ENCODE measurements at regions not wholly inside any gene's neighbourhood (a gene's known extent, or its start where the extent isn't known, plus 50 kb on each side); places are given as distances from the start of the nearest gene placed in this dataset.

- no peak for DNase-seq
These were observed 367.1 kb downstream of the ZEB2 start for GRCh38 chr2:144152817-144153271.

DNA sequence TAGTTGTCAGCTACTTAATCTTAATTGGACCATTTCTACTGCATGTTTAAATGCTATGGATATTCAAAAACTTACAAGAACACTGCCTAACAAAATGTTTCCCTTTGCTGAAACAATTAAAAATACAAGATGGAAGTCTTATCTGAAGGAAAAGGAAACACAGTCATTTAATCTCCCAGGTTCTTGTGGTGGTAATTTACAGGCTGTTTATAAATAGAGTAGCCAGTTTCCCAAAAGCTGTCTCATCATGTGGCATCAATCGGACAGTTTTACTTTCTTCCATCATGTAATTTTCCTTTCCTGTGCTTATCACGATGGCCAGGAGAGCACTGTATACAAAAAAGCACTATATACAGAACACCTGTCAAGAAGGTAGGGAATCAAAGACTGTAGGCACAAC, 368.1 kb downstream of the ZEB2 start:
- DNase-seq, result no peak

- DNase-seq, result no peak
These were observed 368.5 kb downstream of the ZEB2 start for GRCh38 chr2:144151405-144151804.

GRCh38 chr2:144147356-144147755, 372.6 kb downstream of the ZEB2 start:
- no peak for DNase-seq

- peak in 2 of 3 experiments; percentile 5 to 68 for DNase-seq
These were observed 373.0 kb downstream of the ZEB2 start for GRCh38 chr2:144146876-144147275.

DNA sequence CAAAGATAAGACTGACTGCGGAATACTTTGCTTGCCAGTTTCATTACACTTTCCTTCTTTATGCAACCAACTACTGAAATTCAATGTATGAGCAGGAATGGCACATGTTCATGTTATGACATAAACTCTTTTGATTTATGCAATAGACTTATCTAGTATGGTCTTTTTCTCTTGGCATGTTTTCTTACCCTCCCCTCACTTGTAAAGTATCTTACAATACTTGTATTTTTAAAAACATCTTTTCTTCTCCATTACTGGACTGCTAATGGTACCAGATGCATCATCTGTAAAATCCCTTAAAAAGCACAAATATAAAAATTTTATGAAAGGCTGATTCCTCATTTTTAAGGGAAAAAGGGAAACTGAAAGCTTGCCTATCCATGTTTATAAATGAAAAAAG, 373.8 kb downstream of the ZEB2 start:
- no peak for DNase-seq

GRCh38 chr2:144143294-144144151, 376.4 kb downstream of the ZEB2 start:
- no peak for DNase-seq

GRCh38 chr2:144140891-144141290, 379.0 kb downstream of the ZEB2 start:
- no peak for DNase-seq

- no peak for DNase-seq
These were observed 382.1 kb downstream of the ZEB2 start for GRCh38 chr2:144137705-144138428.

GRCh38 chr2:144137272-144137671, 382.6 kb downstream of the ZEB2 start:
- DNase-seq, result no peak

GRCh38 chr2:144136297-144137010, 383.5 kb downstream of the ZEB2 start:
- DNase-seq, result no peak

GRCh38 chr2:144133936-144134665, 385.8 kb downstream of the ZEB2 start:
- DNase-seq, result no peak

- DNase-seq, result no peak
These were observed 387.6 kb downstream of the ZEB2 start for GRCh38 chr2:144132357-144132756.

DNA sequence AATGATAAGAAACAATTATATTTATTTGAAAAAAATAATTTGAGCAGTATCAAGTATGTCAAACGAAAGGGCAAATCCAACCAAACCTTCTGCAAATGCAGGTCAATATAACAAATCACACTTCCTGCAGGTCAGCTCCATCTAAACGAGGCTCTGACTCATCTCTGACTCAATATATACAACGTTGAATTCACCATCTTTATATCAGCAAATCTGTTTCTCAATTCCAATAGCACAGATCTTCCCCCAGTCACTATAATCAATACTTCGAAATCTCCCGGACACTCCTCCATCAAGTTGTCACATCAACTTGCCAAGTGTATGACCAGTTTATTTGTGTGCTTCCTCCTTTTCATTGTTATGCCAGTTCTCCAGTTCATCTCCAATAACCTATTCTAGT, 388.9 kb downstream of the ZEB2 start:
- DNase-seq, result no peak

- DNase-seq, result no peak
These were observed 389.4 kb downstream of the ZEB2 start for GRCh38 chr2:144130551-144130950.

DNA sequence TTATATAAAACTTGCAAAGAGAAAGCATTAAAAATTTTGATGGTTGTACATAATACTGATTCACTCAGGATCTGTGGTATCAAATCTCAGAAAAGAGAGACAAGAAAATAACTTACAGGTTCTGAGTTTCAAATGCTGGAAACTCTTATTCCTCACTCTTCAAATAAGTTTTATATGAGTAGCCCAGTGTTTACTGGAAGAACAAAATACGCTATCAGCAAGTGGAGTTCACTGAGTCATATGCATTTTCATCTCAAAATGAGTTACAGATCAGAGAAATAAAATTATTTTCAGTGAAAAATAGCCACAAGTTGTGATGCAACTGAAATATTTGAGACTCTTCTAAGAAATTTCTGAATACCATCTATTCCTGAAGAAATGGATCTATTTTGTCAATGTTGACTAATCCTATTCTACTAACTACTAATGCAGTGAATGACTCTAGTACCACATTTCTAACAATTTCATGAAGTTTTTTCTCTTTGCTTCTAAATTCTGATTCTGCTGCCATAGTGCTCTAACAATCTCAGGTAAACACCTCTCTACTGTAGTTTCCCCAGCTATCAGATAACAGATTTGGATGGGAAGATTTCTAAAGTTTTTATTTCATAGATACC, 391.7 kb downstream of the ZEB2 start:
- no peak for DNase-seq

GRCh38 chr2:144127693-144128092, 392.2 kb downstream of the ZEB2 start:
- DNase-seq, result no peak

- no peak for DNase-seq
These were observed 393.6 kb downstream of the ZEB2 start for GRCh38 chr2:144126302-144126701.

GRCh38 chr2:144125751-144126150, 394.2 kb downstream of the ZEB2 start:
- no peak for DNase-seq

DNA sequence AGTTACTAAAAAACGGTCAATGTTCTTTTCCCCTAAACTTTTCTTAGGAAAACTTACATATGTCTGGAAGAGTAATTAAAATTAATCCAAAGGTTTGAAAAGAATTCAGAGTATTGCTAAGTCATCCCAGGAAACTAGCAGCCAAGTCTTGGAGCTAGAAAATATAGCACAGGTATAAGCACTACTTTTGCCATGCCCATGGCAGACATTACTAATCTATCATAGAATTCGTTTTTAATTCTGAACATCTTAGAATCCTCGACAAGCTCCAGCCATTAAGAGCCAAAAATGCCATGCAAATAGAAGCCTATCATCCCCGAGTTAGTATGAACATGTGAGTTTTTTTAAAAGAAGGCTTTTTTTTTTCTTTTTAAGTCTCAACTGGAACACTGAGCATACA, 395.0 kb downstream of the ZEB2 start:
- no peak for DNase-seq

GRCh38 chr2:144120487-144120886, 399.4 kb downstream of the ZEB2 start:
- DNase-seq, result no peak

DNA sequence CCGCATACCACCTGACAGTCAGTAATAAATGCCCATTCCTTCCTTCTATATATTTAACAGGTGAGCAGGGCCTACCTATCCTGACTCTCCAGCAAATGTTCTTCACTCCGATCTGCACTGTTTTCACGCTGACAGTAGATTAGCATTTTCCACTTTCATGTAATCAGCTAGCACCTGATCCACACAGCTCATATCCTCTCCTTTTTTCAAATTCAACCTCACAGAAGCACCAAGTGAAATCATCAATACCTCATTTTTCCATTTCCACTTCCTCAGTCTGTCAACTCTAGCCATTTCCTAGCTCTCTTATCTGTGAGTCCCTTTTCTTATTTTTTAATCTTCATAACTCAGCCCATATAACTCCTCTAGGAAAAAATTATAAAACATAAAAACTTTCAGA, 402.8 kb downstream of the ZEB2 start:
- no peak for DNase-seq
